Neural cell (in vitro differentiated cells): ENCODE measurements at regions not wholly inside any gene's neighbourhood (a gene's known extent, or its start where the extent isn't known, plus 50 kb on each side); places are given as distances from the start of the nearest gene placed in this dataset.

Experiments used
- H2AFZ ChIP-seq: fragments of 200-600, 300-800 bp; sonication (generic), shearing (Covaris generic); 2 replicates; pipeline ENCODE4 v1.6.0; 2014; ENCODE audit warnings: low read depth, mild to moderate bottlenecking, antibody characterized with exemption, low read length, moderate library complexity
- H3F3A ChIP-seq: fragments of 200-600 bp; shearing (Covaris generic); 2 replicates; pipeline ENCODE4 v1.6.1; 2016; ENCODE audit warnings: mild to moderate bottlenecking, moderate library complexity, mixed read lengths, antibody characterized with exemption, low read length; ENCODE audit not compliant: insufficient read depth, poor library complexity, severe bottlenecking
- H3K27ac ChIP-seq: fragments of 200-600, 300-800 bp; sonication (generic), shearing (Covaris generic); 2 replicates; pipeline ENCODE4 v1.5.1; 2014; ENCODE audit warnings: mild to moderate bottlenecking, low read length, moderate library complexity
- H3K27me3 ChIP-seq: fragments of 300-800, 200-600 bp; sonication (generic), shearing (Covaris generic); 2 replicates; pipeline ENCODE4 v1.6.0; 2014; ENCODE audit warnings: mild to moderate bottlenecking, low read depth, low read length, moderate library complexity; ENCODE audit not compliant: insufficient read depth
- H3K36me3 ChIP-seq: fragments of 300-800, 200-600 bp; sonication (generic), shearing (Covaris generic); 2 replicates; pipeline ENCODE4 v1.5.1; 2014; ENCODE audit warnings: mild to moderate bottlenecking, antibody characterized with exemption, low read length, moderate library complexity; ENCODE audit not compliant: insufficient read depth
- H3K4me2 ChIP-seq: fragments of 300-800, 200-600 bp; sonication (generic), shearing (Covaris generic); 2 replicates; pipeline ENCODE4 v1.6.0; 2014; ENCODE audit warnings: mild to moderate bottlenecking, low read length
- H3K4me3 ChIP-seq: fragments of 300-800, 200-600 bp; sonication (generic), shearing (Covaris generic); 2 replicates; pipeline ENCODE4 v1.5.1; 2014; ENCODE audit warnings: mild to moderate bottlenecking, low read length, moderate library complexity
- H3K79me2 ChIP-seq: fragments of 200-600 bp; shearing (Covaris generic); replicated peaks from 2 replicates; pipeline ENCODE4 v1.6.0; 2014; ENCODE audit warnings: mild to moderate bottlenecking, low read length, moderate library complexity; ENCODE audit not compliant: insufficient read depth
- H3K9ac ChIP-seq: fragments of 300-800, 200-600 bp; sonication (generic), shearing (Covaris generic); 2 replicates; pipeline ENCODE4 v1.6.1; 2016; ENCODE audit warnings: mild to moderate bottlenecking, low read length, mixed read lengths
- H3K9me2 ChIP-seq: fragments of 200-600 bp; shearing (Covaris generic); 2 replicates; pipeline ENCODE4 v1.6.1; 2016; ENCODE audit warnings: mild to moderate bottlenecking, low read length, mixed read lengths; ENCODE audit not compliant: insufficient read depth
- H3K9me3 ChIP-seq: fragments of 200-600, 300-800 bp; sonication (generic), shearing (Covaris generic); 2 replicates; pipeline ENCODE4 v1.6.1; 2016; ENCODE audit warnings: mild to moderate bottlenecking, mixed run types, low read length, moderate library complexity, mixed read lengths
- H4K20me1 ChIP-seq: fragments of 200-600 bp; shearing (Covaris generic); 2 replicates; pipeline ENCODE4 v1.6.1; 2016; ENCODE audit warnings: mild to moderate bottlenecking, mixed run types; ENCODE audit not compliant: insufficient read depth
- CTCF ChIP-seq: fragments of 450-650 bp; IDR thresholded peaks from 2 replicates; pipeline ENCODE4 v1.5.1; 2014; ENCODE audit warnings: antibody characterized with exemption, mild to moderate bottlenecking, moderate library complexity; ENCODE audit not compliant: poor library complexity, severe bottlenecking
- EP300 ChIP-seq: fragments of 450-650 bp; conservative IDR thresholded peaks from 2 replicates; pipeline ENCODE4 v1.6.1; 2014; ENCODE audit warnings: antibody characterized with exemption, mild to moderate bottlenecking, moderate library complexity; ENCODE audit not compliant: poor library complexity, severe bottlenecking
- EZH2 ChIP-seq: fragments of 200-600, 300-800 bp; shearing (Covaris generic), sonication (generic); IDR thresholded peaks from 2 replicates; pipeline ENCODE4 v1.6.1; 2014; ENCODE audit warnings: antibody characterized with exemption, low read length, borderline replicate concordance, mild to moderate bottlenecking; ENCODE audit not compliant: insufficient read depth, poor library complexity, severe bottlenecking
- MXI1 ChIP-seq: fragments of 450-650 bp; conservative IDR thresholded peaks from 2 replicates; pipeline ENCODE4 v1.6.1; 2014; ENCODE audit warnings: antibody characterized with exemption, mild to moderate bottlenecking; ENCODE audit not compliant: poor library complexity, severe bottlenecking
- POLR2AphosphoS5 ChIP-seq: IDR thresholded peaks from 2 replicates; pipeline ENCODE4 v1.6.1; 2012
- RAD21 ChIP-seq: fragments of 450-650 bp; conservative IDR thresholded peaks from 2 replicates; pipeline ENCODE4 v1.6.1; 2014; ENCODE audit warnings: antibody characterized with exemption, mild to moderate bottlenecking, moderate library complexity
- REST ChIP-seq: IDR thresholded peaks from 2 replicates; pipeline ENCODE4 v1.6.1; 2012; ENCODE audit warnings: borderline replicate concordance
- SMC3 ChIP-seq: fragments of 450-650 bp; conservative IDR thresholded peaks from 2 replicates; pipeline ENCODE4 v1.6.1; 2014; ENCODE audit warnings: antibody characterized with exemption, mild to moderate bottlenecking, moderate library complexity; ENCODE audit not compliant: poor library complexity
- TAF1 ChIP-seq: IDR thresholded peaks from 2 replicates; pipeline ENCODE4 v1.6.1; 2012; ENCODE audit warnings: low read depth

- Histone ChIP-seq H3K4me3 (no peak overlapping the region), H3K4me2 (no peak overlapping the region), H3K36me3 (no peaks in the 10 kb centered on the region), H3K9ac (no peak overlapping the region), H2AFZ (no peak overlapping the region), H4K20me1 (no peaks in the 10 kb centered on the region), H3K27ac (no peak overlapping the region), H3K27me3 (no peaks in the 10 kb centered on the region), H3K9me3 (no peaks in the 10 kb centered on the region), H3K79me2 (no peaks in the 10 kb centered on the region), H3K9me2 (no peaks in the 10 kb centered on the region), H3F3A (no peaks in the 10 kb centered on the region)
- TF ChIP-seq EP300 = no peak
- no peak for TF ChIP-seq RAD21
- TF ChIP-seq EZH2 = no peak
- no peak for TF ChIP-seq TAF1
- TF ChIP-seq REST = no peak
- TF ChIP-seq SMC3 = no peak
- no peak for TF ChIP-seq POLR2AphosphoS5
- no peak for TF ChIP-seq CTCF
- TF ChIP-seq MXI1 = no peak
Observed at GRCh38 chr4:152101556-152102435, 341.0 kb upstream of the GATB start.

GRCh38 chr4:152100379-152101201 lies 339.8 kb upstream of the GATB start:
- no peak for TF ChIP-seq EZH2
- Histone ChIP-seq H3F3A (no peaks in the 10 kb centered on the region), H3K4me3 (no peak overlapping the region), H3K9me3 (no peaks in the 10 kb centered on the region), H4K20me1 (no peaks in the 10 kb centered on the region), H3K27ac (no peak overlapping the region), H3K79me2 (no peaks in the 10 kb centered on the region), H2AFZ (no peak overlapping the region), H3K9me2 (no peaks in the 10 kb centered on the region), H3K9ac (no peak overlapping the region), H3K4me2 (no peak overlapping the region), H3K27me3 (no peaks in the 10 kb centered on the region), H3K36me3 (no peaks in the 10 kb centered on the region)
